ENCODE measurements at regions not wholly inside any gene's neighbourhood (a gene's known extent, or its start where the extent isn't known, plus 50 kb on each side); places are given as distances from the start of the nearest gene placed in this dataset.

DNA sequence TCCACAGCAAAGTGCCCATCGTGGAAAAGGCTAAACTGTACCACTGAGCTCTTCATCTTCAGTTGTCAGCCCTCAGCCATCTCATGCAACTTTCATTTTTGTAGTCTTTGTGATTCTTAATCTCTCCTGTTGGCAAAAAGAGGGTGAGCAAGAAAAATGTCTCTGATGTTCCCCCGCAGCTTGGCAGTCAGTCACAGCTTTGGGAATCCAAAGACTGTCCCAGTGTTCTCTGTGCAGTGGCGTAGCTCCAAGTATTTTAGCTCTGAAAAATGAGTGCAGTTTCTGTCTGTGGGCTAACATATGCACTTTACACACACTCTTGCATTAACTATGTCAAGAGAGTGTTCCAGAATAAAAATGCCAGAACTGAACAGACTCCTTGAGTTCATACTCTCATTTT lies 372.2 kb downstream of the TMEM232 start:
- Histone ChIP-seq H3K27me3 (replicated peaks) (no peaks in the 10 kb centered on the region), H3K4me3 (ENCODE audit: low read depth, low read length) (no peak overlapping the region), H3K36me3 (replicated peaks) (no peaks in the 10 kb centered on the region), H3K27ac (no peak overlapping the region)
- in situ Hi-C loops (cut with HindIII; ENCODE audit: low pct_ligation_motif_present, low sequenced_read_pairs): no loop called here
- DNase-seq: no peak
- TF ChIP-seq, protein P1, sequence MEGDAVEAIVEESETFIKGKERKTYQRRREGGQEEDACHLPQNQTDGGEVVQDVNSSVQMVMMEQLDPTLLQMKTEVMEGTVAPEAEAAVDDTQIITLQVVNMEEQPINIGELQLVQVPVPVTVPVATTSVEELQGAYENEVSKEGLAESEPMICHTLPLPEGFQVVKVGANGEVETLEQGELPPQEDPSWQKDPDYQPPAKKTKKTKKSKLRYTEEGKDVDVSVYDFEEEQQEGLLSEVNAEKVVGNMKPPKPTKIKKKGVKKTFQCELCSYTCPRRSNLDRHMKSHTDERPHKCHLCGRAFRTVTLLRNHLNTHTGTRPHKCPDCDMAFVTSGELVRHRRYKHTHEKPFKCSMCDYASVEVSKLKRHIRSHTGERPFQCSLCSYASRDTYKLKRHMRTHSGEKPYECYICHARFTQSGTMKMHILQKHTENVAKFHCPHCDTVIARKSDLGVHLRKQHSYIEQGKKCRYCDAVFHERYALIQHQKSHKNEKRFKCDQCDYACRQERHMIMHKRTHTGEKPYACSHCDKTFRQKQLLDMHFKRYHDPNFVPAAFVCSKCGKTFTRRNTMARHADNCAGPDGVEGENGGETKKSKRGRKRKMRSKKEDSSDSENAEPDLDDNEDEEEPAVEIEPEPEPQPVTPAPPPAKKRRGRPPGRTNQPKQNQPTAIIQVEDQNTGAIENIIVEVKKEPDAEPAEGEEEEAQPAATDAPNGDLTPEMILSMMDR (IDR thresholded peaks at IDR 0.05; ENCODE audit: low read depth, low read length, missing control alignments): no peak

DNA sequence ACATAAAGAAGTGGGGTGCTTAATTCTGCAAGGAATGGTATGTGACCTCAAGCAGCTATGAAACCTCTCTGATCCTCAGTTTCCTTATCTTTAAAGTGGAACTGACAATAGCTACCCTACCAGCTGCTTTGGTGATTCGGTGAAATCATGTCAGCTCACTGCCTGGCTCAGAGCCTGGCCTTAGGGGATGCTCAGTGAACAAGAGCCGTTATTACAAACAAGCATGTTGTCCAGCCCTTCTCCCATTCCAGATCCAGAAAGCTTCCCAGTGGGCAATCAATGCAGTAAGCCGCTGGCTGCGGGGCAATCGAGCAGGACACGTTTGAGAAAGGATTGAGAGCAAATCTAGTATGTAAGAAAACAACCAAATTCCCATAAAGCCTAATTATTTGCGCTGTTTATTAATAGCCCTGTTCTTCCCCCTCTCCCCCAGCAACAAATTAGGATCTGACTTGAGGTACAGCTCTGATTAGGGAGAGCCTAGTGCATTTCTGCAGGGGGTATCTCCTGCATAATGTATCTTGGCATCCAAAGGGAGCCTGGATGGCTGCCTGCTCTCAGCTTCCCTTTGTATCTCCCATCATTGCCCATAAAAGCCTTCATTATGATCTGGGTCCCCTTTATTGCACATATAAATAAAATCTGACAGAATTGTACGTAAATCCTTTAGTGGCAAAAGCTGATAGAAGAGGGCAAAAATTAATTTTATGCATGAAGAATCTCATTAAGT lies 371.4 kb downstream of the TMEM232 start:
- no peak for DNase-seq
- Histone ChIP-seq H3K27me3 (replicated peaks) (no peaks in the 10 kb centered on the region), H3K27ac (no peak overlapping the region), H3K36me3 (replicated peaks) (no peaks in the 10 kb centered on the region), H3K4me3 (ENCODE audit: low read depth, low read length) (no peak overlapping the region)
- TF ChIP-seq, protein P1 (IDR thresholded peaks at IDR 0.05; ENCODE audit: low read depth, low read length, missing control alignments): no peak
- in situ Hi-C loops (cut with HindIII; ENCODE audit: low pct_ligation_motif_present, low sequenced_read_pairs): no loop called here

DNA sequence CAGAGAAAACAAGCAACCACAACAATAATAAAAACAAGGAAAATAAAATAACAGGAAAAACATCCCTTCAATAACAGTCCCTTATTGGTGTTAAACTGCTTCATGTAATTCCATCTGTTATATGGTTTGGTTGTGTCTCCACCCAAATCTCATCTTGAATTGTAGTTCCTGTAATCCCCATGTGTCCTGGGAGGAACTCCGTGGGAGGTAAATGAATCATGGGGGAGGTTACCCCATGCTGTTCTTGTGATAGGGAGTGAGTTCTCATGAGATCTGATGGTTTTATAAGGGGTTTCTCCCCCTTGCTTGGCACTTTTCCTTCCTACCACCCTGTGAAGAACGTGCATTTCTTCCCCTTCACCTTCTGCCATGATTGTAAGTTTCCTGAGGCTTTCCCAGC lies 369.8 kb downstream of the TMEM232 start:
- H3K27ac ChIP-seq: no peak overlapping the region
- TF ChIP-seq, protein P1 (IDR thresholded peaks at IDR 0.05; ENCODE audit: low read depth, low read length, missing control alignments): no peak
- no peaks in the 10 kb centered on the region for H3K27me3 ChIP-seq (replicated peaks)
- H3K4me3 ChIP-seq (ENCODE audit: low read depth, low read length): no peak overlapping the region
- H3K36me3 ChIP-seq (replicated peaks): no peaks in the 10 kb centered on the region
- in situ Hi-C loops (cut with HindIII; ENCODE audit: low pct_ligation_motif_present, low sequenced_read_pairs): no loop called here
- DNase-seq: peak; percentile 44

DNA sequence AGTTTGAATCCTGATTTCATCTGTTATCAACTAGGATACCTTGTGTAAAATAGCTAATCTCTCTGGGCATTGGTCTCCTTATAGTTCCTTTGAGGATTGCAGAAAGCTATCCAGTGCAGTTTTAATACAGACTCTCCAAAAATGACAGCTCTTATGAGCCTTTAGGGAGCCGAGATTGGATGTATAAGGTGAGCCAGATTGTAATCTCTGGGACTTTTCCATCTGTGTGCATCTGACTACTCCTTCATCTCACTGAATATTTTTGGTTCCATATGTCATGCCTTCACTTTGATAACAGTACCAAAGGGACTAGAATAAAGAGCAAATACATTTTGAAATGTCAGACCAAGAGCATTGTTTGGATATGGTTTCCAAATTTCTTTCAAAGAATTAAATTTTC lies 367.2 kb downstream of the TMEM232 start:
- H3K4me3 ChIP-seq (ENCODE audit: low read depth, low read length): no peak overlapping the region
- H3K36me3 ChIP-seq (replicated peaks): no peaks in the 10 kb centered on the region
- TF ChIP-seq, protein P1 (IDR thresholded peaks at IDR 0.05; ENCODE audit: low read depth, low read length, missing control alignments): no peak
- DNase-seq: no peak
- no peaks in the 10 kb centered on the region for H3K27me3 ChIP-seq (replicated peaks)
- H3K27ac ChIP-seq: no peak overlapping the region
- in situ Hi-C loops (cut with HindIII; ENCODE audit: low pct_ligation_motif_present, low sequenced_read_pairs): no loop called here

DNA sequence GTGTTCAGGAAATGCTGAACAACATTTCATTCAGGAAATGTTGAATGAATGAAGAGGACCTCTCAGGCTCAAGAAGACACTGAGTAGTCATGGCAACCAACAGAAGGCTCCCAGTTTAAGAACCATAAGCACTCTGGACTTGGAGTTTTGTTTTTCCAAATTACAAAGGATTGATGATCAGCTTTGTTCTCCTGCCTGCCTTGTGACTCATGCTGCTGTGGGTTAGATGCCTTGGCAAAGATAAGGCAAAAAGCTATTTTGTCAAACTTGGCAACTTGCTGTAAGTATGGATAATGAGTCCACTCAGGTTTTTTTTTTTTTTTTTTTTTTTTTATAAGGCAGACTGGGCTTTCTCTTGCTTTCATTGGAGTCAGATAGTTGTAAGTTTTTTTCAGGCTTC lies 365.0 kb downstream of the TMEM232 start:
- Histone ChIP-seq H3K27ac (no peak overlapping the region), H3K36me3 (replicated peaks) (no peaks in the 10 kb centered on the region), H3K27me3 (replicated peaks) (no peaks in the 10 kb centered on the region), H3K4me3 (ENCODE audit: low read depth, low read length) (no peak overlapping the region)
- in situ Hi-C loops (cut with HindIII; ENCODE audit: low pct_ligation_motif_present, low sequenced_read_pairs): no loop called here
- TF ChIP-seq, protein P1 (IDR thresholded peaks at IDR 0.05; ENCODE audit: low read depth, low read length, missing control alignments): no peak
- no peak for DNase-seq

DNA sequence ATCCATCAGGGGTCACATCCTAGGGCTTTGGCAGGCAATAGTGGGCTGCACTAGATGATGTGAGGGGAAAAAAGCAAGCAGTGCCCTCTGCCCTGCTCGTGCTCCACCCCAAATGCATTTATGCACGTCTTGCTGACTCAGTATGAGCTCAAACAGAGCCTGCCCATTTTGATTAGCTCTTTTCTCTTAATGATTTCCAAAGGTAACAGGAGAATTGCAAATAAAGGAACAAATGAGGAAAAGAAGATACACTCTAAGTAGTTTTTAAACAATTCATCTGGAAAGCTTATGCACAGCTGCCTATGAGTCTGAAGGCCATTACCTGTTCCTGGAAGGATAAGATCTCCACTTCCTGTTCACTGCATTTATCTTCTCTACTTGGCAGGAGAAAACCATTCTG lies 364.2 kb downstream of the TMEM232 start:
- no peaks in the 10 kb centered on the region for H3K27me3 ChIP-seq (replicated peaks)
- no peak overlapping the region for H3K4me3 ChIP-seq (ENCODE audit: low read depth, low read length)
- in situ Hi-C loops (cut with HindIII; ENCODE audit: low pct_ligation_motif_present, low sequenced_read_pairs): no loop called here
- no peaks in the 10 kb centered on the region for H3K36me3 ChIP-seq (replicated peaks)
- H3K27ac ChIP-seq: no peak overlapping the region
- TF ChIP-seq, protein P1 (IDR thresholded peaks at IDR 0.05; ENCODE audit: low read depth, low read length, missing control alignments): no peak
- DNase-seq: no peak

All from brain microvascular endothelial cell (primary cell).